Endothelial cell (in vitro differentiated cells): ENCODE measurements at regions not wholly inside any gene's neighbourhood (a gene's known extent, or its start where the extent isn't known, plus 50 kb on each side); places are given as distances from the start of the nearest gene placed in this dataset.

Experiments
- DNase-seq: peaks from one replicate; pipeline ENCODE4 v3.0.0; 2021; ENCODE audit warnings: low spot score
- H3K27ac Mint-ChIP-seq: one replicate; pipeline ENCODE4 v1.8.0; 2021; ENCODE audit warnings: mixed read lengths, inconsistent platforms; ENCODE audit not compliant: unreplicated experiment
- H3K27me3 Mint-ChIP-seq: one replicate; pipeline ENCODE4 v1.8.0; 2021; ENCODE audit warnings: mild to moderate bottlenecking, moderate library complexity, mixed read lengths, inconsistent platforms; ENCODE audit not compliant: unreplicated experiment
- H3K36me3 Mint-ChIP-seq: one replicate; pipeline ENCODE4 v1.8.0; 2021; ENCODE audit warnings: mild to moderate bottlenecking, low read depth, mixed read lengths, inconsistent platforms; ENCODE audit not compliant: unreplicated experiment
- H3K4me1 Mint-ChIP-seq: one replicate; pipeline ENCODE4 v1.8.0; 2021; ENCODE audit warnings: mild to moderate bottlenecking, mixed read lengths, inconsistent platforms; ENCODE audit not compliant: unreplicated experiment
- H3K4me3 Mint-ChIP-seq: one replicate; pipeline ENCODE4 v1.8.0; 2021; ENCODE audit warnings: mild to moderate bottlenecking, mixed read lengths, inconsistent platforms; ENCODE audit not compliant: unreplicated experiment
- H3K9me3 Mint-ChIP-seq: one replicate; pipeline ENCODE4 v1.8.0; 2021; ENCODE audit warnings: mixed read lengths, inconsistent platforms; ENCODE audit not compliant: unreplicated experiment
- TF ChIP-seq, protein P1 (sequence below): fragments of 200-600 bp; sonication (generic); IDR thresholded peaks from one replicate; pipeline ENCODE4 v1.5.0; 2021; ENCODE audit warnings: antibody characterized with exemption; ENCODE audit not compliant: unreplicated experiment

DNA sequence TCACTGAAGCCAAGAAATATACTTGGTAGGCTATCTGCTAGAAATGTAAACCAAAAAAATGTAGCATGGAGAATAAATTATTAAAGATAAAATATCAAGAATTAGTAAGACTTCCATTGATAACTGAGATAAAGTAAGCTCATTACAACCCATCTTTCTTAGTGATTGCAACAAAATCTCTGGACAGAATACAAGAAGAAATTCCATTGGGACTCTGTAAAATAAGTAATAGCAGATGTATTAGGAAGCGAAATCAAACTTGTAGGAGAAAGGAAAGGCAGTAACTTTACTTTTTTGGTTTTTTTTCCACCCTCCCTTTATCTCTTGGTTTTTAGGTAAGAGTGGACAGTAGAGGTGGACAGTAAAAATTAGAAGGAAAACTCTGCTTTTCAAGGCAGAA lies 605.7 kb downstream of the DACH1 start:
- Mint-ChIP-seq H3K4me3 (no peak overlapping the region), H3K27ac (no peak overlapping the region), H3K4me1 (no peaks in the 10 kb centered on the region), H3K27me3 (no peaks in the 10 kb centered on the region), H3K9me3 (no peaks in the 10 kb centered on the region), H3K36me3 (no peaks in the 10 kb centered on the region)
- TF ChIP-seq, protein P1, sequence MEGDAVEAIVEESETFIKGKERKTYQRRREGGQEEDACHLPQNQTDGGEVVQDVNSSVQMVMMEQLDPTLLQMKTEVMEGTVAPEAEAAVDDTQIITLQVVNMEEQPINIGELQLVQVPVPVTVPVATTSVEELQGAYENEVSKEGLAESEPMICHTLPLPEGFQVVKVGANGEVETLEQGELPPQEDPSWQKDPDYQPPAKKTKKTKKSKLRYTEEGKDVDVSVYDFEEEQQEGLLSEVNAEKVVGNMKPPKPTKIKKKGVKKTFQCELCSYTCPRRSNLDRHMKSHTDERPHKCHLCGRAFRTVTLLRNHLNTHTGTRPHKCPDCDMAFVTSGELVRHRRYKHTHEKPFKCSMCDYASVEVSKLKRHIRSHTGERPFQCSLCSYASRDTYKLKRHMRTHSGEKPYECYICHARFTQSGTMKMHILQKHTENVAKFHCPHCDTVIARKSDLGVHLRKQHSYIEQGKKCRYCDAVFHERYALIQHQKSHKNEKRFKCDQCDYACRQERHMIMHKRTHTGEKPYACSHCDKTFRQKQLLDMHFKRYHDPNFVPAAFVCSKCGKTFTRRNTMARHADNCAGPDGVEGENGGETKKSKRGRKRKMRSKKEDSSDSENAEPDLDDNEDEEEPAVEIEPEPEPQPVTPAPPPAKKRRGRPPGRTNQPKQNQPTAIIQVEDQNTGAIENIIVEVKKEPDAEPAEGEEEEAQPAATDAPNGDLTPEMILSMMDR = no peak
- no peak for DNase-seq

DNA sequence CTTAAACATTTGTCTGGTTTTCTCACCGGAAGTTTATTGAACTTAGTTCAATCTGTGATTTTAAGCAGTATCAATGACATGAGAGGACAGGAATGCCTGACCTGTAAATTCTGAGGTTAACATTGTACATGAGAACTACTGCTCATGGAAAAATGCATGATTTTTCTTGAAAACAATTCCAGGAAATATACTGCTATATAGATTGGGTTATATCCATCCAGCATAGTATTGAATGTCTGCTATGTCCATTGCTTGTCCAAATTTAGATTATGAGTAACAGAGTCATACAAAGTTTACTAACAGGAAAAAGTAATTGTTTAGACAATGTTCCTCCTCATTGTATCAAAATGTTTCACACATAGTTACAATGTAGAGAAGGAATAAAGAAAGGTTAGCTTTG lies 606.8 kb downstream of the DACH1 start:
- H3K4me3 Mint-ChIP-seq = no peak overlapping the region
- no peaks in the 10 kb centered on the region for H3K36me3 Mint-ChIP-seq
- H3K9me3 Mint-ChIP-seq = no peaks in the 10 kb centered on the region
- no peaks in the 10 kb centered on the region for H3K27me3 Mint-ChIP-seq
- H3K4me1 Mint-ChIP-seq = no peaks in the 10 kb centered on the region
- no peak for DNase-seq
- no peak overlapping the region for H3K27ac Mint-ChIP-seq
- TF ChIP-seq, protein P1 = no peak

DNA sequence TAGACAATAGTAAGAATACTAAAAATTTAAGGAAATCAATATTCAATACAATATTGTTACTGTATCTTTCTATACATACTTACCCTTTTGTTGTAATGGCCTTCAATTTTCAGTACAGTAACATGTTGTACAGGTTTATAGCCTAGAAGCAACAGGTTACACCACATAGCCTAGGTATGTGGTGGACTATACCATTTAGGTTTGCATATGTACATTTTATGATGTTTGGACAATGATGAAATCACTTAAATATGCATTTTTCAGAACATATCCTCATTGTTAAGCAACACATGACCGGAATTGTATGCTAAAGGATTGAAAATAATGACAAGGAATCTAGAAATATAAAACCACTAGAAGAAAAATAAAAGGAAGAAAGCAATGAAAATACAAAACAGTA lies 611.4 kb downstream of the DACH1 start:
- no peaks in the 10 kb centered on the region for H3K36me3 Mint-ChIP-seq
- peaks cover 17% of the 10 kb centered on the region for H3K4me1 Mint-ChIP-seq
- no peak overlapping the region for H3K27ac Mint-ChIP-seq
- H3K9me3 Mint-ChIP-seq = no peaks in the 10 kb centered on the region
- H3K27me3 Mint-ChIP-seq = no peaks in the 10 kb centered on the region
- TF ChIP-seq, protein P1 = no peak
- DNase-seq = no peak
- no peak overlapping the region for H3K4me3 Mint-ChIP-seq

DNA sequence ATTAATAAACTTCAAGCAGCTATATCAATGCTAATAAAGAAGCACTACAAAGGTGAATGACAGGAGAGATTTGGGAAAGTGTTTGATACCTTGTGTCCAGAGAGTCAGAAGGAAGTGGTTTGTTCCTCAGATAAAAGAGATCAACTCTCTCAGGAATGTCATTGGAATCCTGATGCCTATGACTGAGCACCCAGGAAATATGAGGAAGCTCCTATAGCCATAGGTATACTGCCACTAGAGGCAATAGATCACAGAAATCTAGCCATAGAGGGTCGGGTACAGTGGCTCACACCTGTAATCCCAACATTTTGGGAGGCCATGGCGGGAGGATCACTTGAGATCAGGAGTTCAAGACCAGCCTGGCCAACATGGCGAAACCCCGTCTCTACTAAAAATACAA lies 612.6 kb downstream of the DACH1 start:
- TF ChIP-seq, protein P1 = no peak
- Mint-ChIP-seq H3K9me3 (no peaks in the 10 kb centered on the region), H3K27me3 (peaks cover 4% of the 10 kb centered on the region), H3K4me3 (no peak overlapping the region), H3K36me3 (no peaks in the 10 kb centered on the region), H3K4me1 (peaks cover 20% of the 10 kb centered on the region), H3K27ac (no peak overlapping the region)
- no peak for DNase-seq

DNA sequence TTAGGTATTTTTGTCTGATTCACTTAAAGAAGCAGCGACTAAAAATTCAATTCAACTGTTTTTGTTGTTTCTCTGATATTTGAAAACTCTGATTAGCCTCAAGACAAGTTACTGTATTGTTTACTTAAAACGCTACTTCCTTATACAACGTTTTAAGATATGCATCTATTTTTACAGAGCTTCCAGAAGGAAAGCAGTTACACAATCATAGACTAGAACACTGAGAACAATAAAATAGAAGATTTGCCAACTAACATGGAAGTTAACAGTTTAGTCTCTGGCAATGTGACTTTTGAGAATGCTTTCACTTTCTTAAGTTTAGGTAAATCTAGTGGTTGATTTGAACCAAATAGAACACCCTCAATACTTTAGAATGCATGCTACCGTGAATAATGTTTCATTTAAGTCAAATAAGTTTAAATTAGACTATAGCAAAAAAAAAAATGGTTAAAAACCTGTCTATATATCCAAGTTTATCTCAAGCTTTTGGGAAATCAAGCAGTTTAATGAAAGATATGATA lies 614.8 kb downstream of the DACH1 start:
- TF ChIP-seq, protein P1 = no peak
- no peak for DNase-seq
- Mint-ChIP-seq H3K27me3 (peaks cover 4% of the 10 kb centered on the region), H3K27ac (peak overlapping the region; percentile 72), H3K36me3 (no peaks in the 10 kb centered on the region), H3K4me1 (peaks cover 24% of the 10 kb centered on the region), H3K9me3 (no peaks in the 10 kb centered on the region), H3K4me3 (no peak overlapping the region)
